Pulmonary artery endothelial cell (primary cell): ENCODE measurements at regions not wholly inside any gene's neighbourhood (a gene's known extent, or its start where the extent isn't known, plus 50 kb on each side); places are given as distances from the start of the nearest gene placed in this dataset.

ENCODE experiments used
- DNase-seq: peaks from one replicate; pipeline ENCODE4 v3.0.0-alpha.2; 2011; ENCODE audit warnings: low read depth, low spot score

- DNase-seq: no peak
Measured at GRCh38 chr20:10805764-10806163, 132.0 kb upstream of the JAG1 start.

- no peak for DNase-seq
Measured at GRCh38 chr20:10806539-10806938, 132.7 kb upstream of the JAG1 start.

- DNase-seq: no peak
Measured at GRCh38 chr20:10807013-10807412, 133.2 kb upstream of the JAG1 start.

GRCh38 chr20:10812759-10813327 lies 139.0 kb upstream of the JAG1 start:
- DNase-seq: no peak

GRCh38 chr20:10823585-10823984 lies 149.8 kb upstream of the JAG1 start:
- DNase-seq: no peak

GRCh38 chr20:10824750-10825500 lies 151.1 kb upstream of the JAG1 start:
- DNase-seq: no peak

GRCh38 chr20:10826111-10826510 lies 152.3 kb upstream of the JAG1 start:
- DNase-seq: no peak

GRCh38 chr20:10828180-10828579 lies 154.4 kb upstream of the JAG1 start:
- no peak for DNase-seq

- DNase-seq: no peak
Measured at GRCh38 chr20:10832141-10832540, 158.3 kb upstream of the JAG1 start.

- DNase-seq: no peak
Measured at GRCh38 chr20:10837901-10838300, 164.1 kb upstream of the JAG1 start.

- no peak for DNase-seq
Measured at GRCh38 chr20:10842116-10842515, 168.3 kb upstream of the JAG1 start.

- DNase-seq: no peak
Measured at GRCh38 chr20:10843146-10843711, 169.4 kb upstream of the JAG1 start.

- no peak for DNase-seq
Measured at GRCh38 chr20:10846766-10847165, 173.0 kb upstream of the JAG1 start.

- DNase-seq: peak; percentile 39
Measured at GRCh38 chr20:10848810-10849370, 175.1 kb upstream of the JAG1 start.

- no peak for DNase-seq
Measured at GRCh38 chr20:10853176-10853575, 179.4 kb upstream of the JAG1 start.

GRCh38 chr20:10853731-10854130 lies 179.9 kb upstream of the JAG1 start:
- no peak for DNase-seq

- no peak for DNase-seq
Measured at GRCh38 chr20:10854976-10855375, 181.2 kb upstream of the JAG1 start.

GRCh38 chr20:10855778-10856177 lies 182.0 kb upstream of the JAG1 start:
- DNase-seq: no peak

- DNase-seq: no peak
Measured at GRCh38 chr20:10856237-10857015, 182.6 kb upstream of the JAG1 start.

- DNase-seq: peak; percentile 81
Measured at GRCh38 chr20:10857352-10858070, 183.7 kb upstream of the JAG1 start.

GRCh38 chr20:10861090-10861489 lies 187.3 kb upstream of the JAG1 start:
- no peak for DNase-seq
